ENCODE measurements at regions not wholly inside any gene's neighbourhood (a gene's known extent, or its start where the extent isn't known, plus 50 kb on each side); places are given as distances from the start of the nearest gene placed in this dataset.

- Histone ChIP-seq H3K4me1 (ENCODE audit: control insufficient read depth, extremely low read depth, insufficient read depth, low read length) (no peaks in the 10 kb centered on the region), H3K9me3 (replicated peaks; ENCODE audit: control insufficient read depth, insufficient read depth, low read length) (no peaks in the 10 kb centered on the region), H3K27me3 (ENCODE audit: control insufficient read depth in 2 of 2, insufficient read depth in 2 of 2, low read length in 2 of 2) (no peaks in the 10 kb centered on the region), H2AFZ (ENCODE audit: low read depth, low read length) (no peak overlapping the region), H3K79me2 (ENCODE audit: control insufficient read depth, insufficient read depth, low read length) (no peaks in the 10 kb centered on the region), H3K9ac (replicated peaks; ENCODE audit: extremely low read depth, insufficient read depth, low read length) (no peak overlapping the region), H3K4me3 (replicated peaks in 1 of 3; ENCODE audit: insufficient read depth in 1 of 3, low read depth in 1 of 3, low read length in 3 of 3) (no peak overlapping the region), H3K9me1 (replicated peaks; ENCODE audit: control insufficient read depth, extremely low read depth, insufficient read depth, low read length) (no peaks in the 10 kb centered on the region), H3K27ac (ENCODE audit: insufficient read depth, low read depth, low read length) (no peak overlapping the region), H3K4me2 (ENCODE audit: insufficient read depth, low read length) (no peak overlapping the region), H3K36me3 (ENCODE audit: control insufficient read depth in 2 of 2, extremely low read depth in 1 of 2, insufficient read depth in 2 of 2, low read length in 2 of 2) (no peaks in the 10 kb centered on the region), H4K20me1 (replicated peaks; ENCODE audit: control insufficient read depth, extremely low read depth, insufficient read depth, low read length) (no peaks in the 10 kb centered on the region)
- TF ChIP-seq GATA2 (IDR thresholded peaks at IDR 0.05; ENCODE audit: insufficient read depth, insufficient read length, low read depth, low read length): no peak
- no peak for TF ChIP-seq CTCF (IDR thresholded peaks at IDR 0.05; ENCODE audit: extremely low read depth in 1 of 2, insufficient read depth in 1 of 2, low read depth in 1 of 2, low read length in 2 of 2)
- TF ChIP-seq, protein P1, sequence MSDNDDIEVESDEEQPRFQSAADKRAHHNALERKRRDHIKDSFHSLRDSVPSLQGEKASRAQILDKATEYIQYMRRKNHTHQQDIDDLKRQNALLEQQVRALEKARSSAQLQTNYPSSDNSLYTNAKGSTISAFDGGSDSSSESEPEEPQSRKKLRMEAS (IDR thresholded peaks at IDR 0.05; ENCODE audit: insufficient read depth, insufficient read length): no peak
- TF ChIP-seq JUN (IDR thresholded peaks at IDR 0.05; ENCODE audit: borderline replicate concordance, insufficient read depth, insufficient read length, low read depth): no peak
- no peak for TF ChIP-seq EZH2 (IDR thresholded peaks at IDR 0.05; ENCODE audit: borderline replicate concordance, low read depth, low read length, severe bottlenecking)
- no peak for TF ChIP-seq POLR2A (IDR thresholded peaks at IDR 0.05; ENCODE audit: low read depth, low read length)
- no peak for TF ChIP-seq MYC (IDR thresholded peaks at IDR 0.05; ENCODE audit: low read depth, low read length)
- TF ChIP-seq POLR2AphosphoS5 (IDR thresholded peaks at IDR 0.05; ENCODE audit: insufficient read depth, low read depth, low read length): no peak
- no peak for TF ChIP-seq FOS (IDR thresholded peaks at IDR 0.05; ENCODE audit: borderline replicate concordance, insufficient read depth, low read length)
- FAIRE-seq: no peak
- ChIA-PET CTCF (no interaction called here), POLR2A (no interaction called here)
- no TSS peak for BruUV-seq (replicated peaks)
- intact Hi-C loops (cut with micrococcal nuclease): no loop called here
- dilution Hi-C loops (cut with MboI; ENCODE audit: extremely low pct_ligation_motif_present, low sequenced_read_pairs): no loop called here
- DNase-seq (ENCODE audit: low read depth, low spot score): no peak
Observed at GRCh38 chr5:104998169-104998568, 1435.6 kb upstream of the NUDT12 start.

Measured in endothelial cell of umbilical vein (primary cell).